ENCODE measurements at regions not wholly inside any gene's neighbourhood (a gene's known extent, or its start where the extent isn't known, plus 50 kb on each side); places are given as distances from the start of the nearest gene placed in this dataset.
"Not testable (repeated sequence)": the region's sequence is repeated elsewhere in the genome, so short reads cannot be mapped to it uniquely, and the experiment has no call there.

DNA sequence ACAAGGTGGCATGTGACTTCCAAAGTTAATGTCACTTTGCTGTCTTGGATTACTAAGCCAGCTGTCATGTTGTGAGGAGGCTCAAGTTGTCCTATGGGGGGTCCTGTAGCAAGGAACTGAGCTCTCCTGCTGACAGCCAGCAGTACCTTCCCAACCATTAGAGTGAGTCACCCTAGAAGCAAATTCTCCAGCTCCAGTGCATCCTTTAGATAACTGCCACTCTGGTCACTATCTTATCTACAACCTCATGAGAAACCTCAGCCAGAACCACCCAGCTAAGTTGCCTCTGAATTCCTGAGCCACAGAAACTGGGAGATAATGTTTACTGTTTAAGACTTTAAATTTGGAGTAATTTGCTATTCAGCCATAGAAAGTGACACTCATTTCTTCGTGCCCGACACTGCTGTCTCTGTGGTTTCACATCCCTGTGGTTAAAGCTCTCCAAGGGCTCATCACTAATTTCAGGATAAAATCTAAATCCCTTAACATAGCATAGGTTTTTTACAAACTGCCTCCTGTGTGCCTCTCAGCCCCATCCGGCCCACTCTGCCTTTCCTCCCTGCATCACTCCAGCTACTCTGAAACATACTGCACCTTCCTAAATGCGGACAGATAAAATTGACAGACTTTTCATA lies 83.5 kb downstream of the PRR15 start:
- no peak for DNase-seq (ENCODE audit: extremely low read depth, insufficient read length)
- H3K4me3 ChIP-seq (replicated peaks; ENCODE audit: low read depth, low read length), result no peak overlapping the region
- no peak for TF ChIP-seq CTCF (IDR thresholded peaks at IDR 0.05; ENCODE audit: insufficient read depth, low read length, poor library complexity, severe bottlenecking)
- H3K27me3 ChIP-seq (replicated peaks; ENCODE audit: control insufficient read depth, insufficient read depth, low read length), result no peaks in the 10 kb centered on the region
- no peaks in the 10 kb centered on the region for H3K36me3 ChIP-seq (ENCODE audit: control insufficient read depth, insufficient read depth, low read length)

- H3K4me3 ChIP-seq (replicated peaks; ENCODE audit: low read depth, low read length); H3K27me3 ChIP-seq (replicated peaks; ENCODE audit: control insufficient read depth, insufficient read depth, low read length); H3K36me3 ChIP-seq (ENCODE audit: control insufficient read depth, insufficient read depth, low read length); DNase-seq (ENCODE audit: extremely low read depth, insufficient read length): not testable (repeated sequence)
These were observed 84.1 kb downstream of the PRR15 start for GRCh38 chr7:29647691-29648210.

GRCh38 chr7:29649028-29649716 lies 85.5 kb downstream of the PRR15 start:
- TF ChIP-seq CTCF (IDR thresholded peaks at IDR 0.05; ENCODE audit: insufficient read depth, low read length, poor library complexity, severe bottlenecking), result no peak
- no peak overlapping the region for H3K4me3 ChIP-seq (replicated peaks; ENCODE audit: low read depth, low read length)
- H3K27me3 ChIP-seq (replicated peaks; ENCODE audit: control insufficient read depth, insufficient read depth, low read length), result no peaks in the 10 kb centered on the region
- no peaks in the 10 kb centered on the region for H3K36me3 ChIP-seq (ENCODE audit: control insufficient read depth, insufficient read depth, low read length)
- DNase-seq (ENCODE audit: extremely low read depth, insufficient read length), result no peak

- H3K27me3 ChIP-seq (replicated peaks; ENCODE audit: control insufficient read depth, insufficient read depth, low read length), result no peaks in the 10 kb centered on the region
- DNase-seq (ENCODE audit: extremely low read depth, insufficient read length), result no peak
- TF ChIP-seq CTCF (IDR thresholded peaks at IDR 0.05; ENCODE audit: insufficient read depth, low read length, poor library complexity, severe bottlenecking), result no peak
- no peaks in the 10 kb centered on the region for H3K36me3 ChIP-seq (ENCODE audit: control insufficient read depth, insufficient read depth, low read length)
- H3K4me3 ChIP-seq (replicated peaks; ENCODE audit: low read depth, low read length), result no peak overlapping the region
These were observed 86.2 kb downstream of the PRR15 start for GRCh38 chr7:29649876-29650275.

- Histone ChIP-seq H3K27me3 (replicated peaks; ENCODE audit: control insufficient read depth, insufficient read depth, low read length) (no peaks in the 10 kb centered on the region), H3K4me3 (replicated peaks; ENCODE audit: low read depth, low read length) (no peak overlapping the region), H3K36me3 (ENCODE audit: control insufficient read depth, insufficient read depth, low read length) (no peaks in the 10 kb centered on the region)
- DNase-seq (ENCODE audit: extremely low read depth, insufficient read length), result no peak
- TF ChIP-seq CTCF (IDR thresholded peaks at IDR 0.05; ENCODE audit: insufficient read depth, low read length, poor library complexity, severe bottlenecking), result no peak
These were observed 87.8 kb downstream of the PRR15 start for GRCh38 chr7:29651477-29651876.

DNA sequence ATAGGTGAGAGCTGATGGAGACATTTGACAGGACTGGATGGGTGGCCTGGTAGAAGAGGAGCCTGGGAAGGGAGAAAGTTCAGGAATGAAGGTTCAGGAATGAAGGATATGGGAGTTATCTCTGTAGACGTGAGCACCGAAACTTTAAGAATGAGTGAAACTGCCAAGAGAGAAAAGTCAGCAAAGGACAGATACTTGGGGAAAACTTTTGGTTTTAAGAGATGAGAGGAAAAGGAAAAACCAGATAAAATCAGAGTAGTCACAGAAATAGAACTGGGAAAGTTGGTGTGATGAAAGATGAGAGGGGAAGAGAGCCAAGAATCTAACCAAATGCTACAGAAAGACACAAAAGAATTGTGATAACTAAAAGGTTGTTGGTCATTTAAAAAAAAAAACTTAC lies 88.9 kb downstream of the PRR15 start:
- H3K4me3 ChIP-seq (replicated peaks; ENCODE audit: low read depth, low read length), result no peak overlapping the region
- no peaks in the 10 kb centered on the region for H3K27me3 ChIP-seq (replicated peaks; ENCODE audit: control insufficient read depth, insufficient read depth, low read length)
- no peaks in the 10 kb centered on the region for H3K36me3 ChIP-seq (ENCODE audit: control insufficient read depth, insufficient read depth, low read length)
- TF ChIP-seq CTCF (IDR thresholded peaks at IDR 0.05; ENCODE audit: insufficient read depth, low read length, poor library complexity, severe bottlenecking), result no peak
- DNase-seq (ENCODE audit: extremely low read depth, insufficient read length), result no peak

DNA sequence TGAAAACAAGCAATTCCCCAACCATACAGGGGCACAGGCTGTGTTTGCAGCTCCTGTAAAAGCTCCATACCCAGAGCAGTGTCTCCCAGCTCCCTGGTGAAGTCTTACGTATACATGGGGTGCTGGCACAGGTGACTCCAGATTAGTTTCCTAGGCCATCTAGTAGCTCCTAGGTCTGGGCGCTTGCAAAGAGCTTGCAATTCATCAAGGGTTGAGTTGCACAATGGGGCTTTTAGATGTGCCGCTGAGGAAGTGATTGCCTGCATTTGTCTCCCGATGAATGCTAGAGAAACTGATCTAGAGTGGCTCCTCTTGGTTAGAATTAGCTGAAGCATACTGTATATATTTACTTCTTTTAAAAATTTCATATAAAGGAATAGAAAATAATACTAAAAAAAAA lies 90.7 kb downstream of the PRR15 start:
- not testable (repeated sequence) for H3K36me3 ChIP-seq (ENCODE audit: control insufficient read depth, insufficient read depth, low read length); DNase-seq (ENCODE audit: extremely low read depth, insufficient read length); H3K4me3 ChIP-seq (replicated peaks; ENCODE audit: low read depth, low read length); H3K27me3 ChIP-seq (replicated peaks; ENCODE audit: control insufficient read depth, insufficient read depth, low read length)
